ENCODE measurements at regions not wholly inside any gene's neighbourhood (a gene's known extent, or its start where the extent isn't known, plus 50 kb on each side); places are given as distances from the start of the nearest gene placed in this dataset.

DNA sequence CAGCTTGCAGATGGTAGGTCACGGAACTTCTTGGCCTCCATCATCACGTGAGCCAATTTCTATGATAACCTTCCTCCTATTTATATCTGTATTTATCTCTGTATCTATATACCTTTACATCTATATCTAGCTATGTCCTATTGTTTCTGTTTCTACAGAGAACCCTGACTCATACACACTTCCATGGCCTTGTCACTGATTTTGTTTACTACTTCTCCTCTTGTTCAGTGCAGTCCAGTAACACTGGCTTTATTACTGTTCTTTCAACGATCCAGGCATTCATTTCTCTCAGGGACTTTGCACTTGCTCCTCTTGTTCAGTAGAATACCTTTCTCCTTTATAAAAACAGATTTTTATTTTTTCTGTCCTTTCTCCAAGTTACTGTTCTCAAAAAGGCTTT, 937.0 kb upstream of the ALCAM start:
- POLR2A ChIA-PET (ENCODE audit: partially characterized antibody), result no interaction called here
- no peak overlapping the region for H2BK120ac ChIP-seq (replicated peaks; ENCODE audit: low read depth, low read length)
- no peaks in the 10 kb centered on the region for H3K23me2 ChIP-seq (ENCODE audit: low read depth, low read length)
- H3K4me2 ChIP-seq (ENCODE audit: insufficient read depth in 1 of 2, low read depth in 2 of 2, low read length in 2 of 2), result no peak overlapping the region
- DNase-seq (ENCODE audit: low read depth in 1 of 2, low spot score in 2 of 2) (no peak), FAIRE-seq (no peak)
- H4K8ac ChIP-seq (ENCODE audit: extremely low read depth, insufficient read depth, low read length), result no peak overlapping the region
- no peak overlapping the region for H3K14ac ChIP-seq (ENCODE audit: insufficient read length)
- no peak overlapping the region for H3K23ac ChIP-seq (ENCODE audit: insufficient read length)
- peak overlapping the region; percentile 48; the same call in 1 of the 2 replicates for H2BK20ac ChIP-seq (ENCODE audit: low read length)
- H3K4me3 ChIP-seq (ENCODE audit: extremely low read depth in 1 of 4, insufficient read depth in 2 of 4, low read depth in 3 of 4, low read length in 4 of 4), result no peak overlapping the region
- H4K91ac ChIP-seq (replicated peaks; ENCODE audit: insufficient read length, low read length), result no peak overlapping the region
- WGBS, 2 experiments (ENCODE audit: extremely low coverage in 1 of 2, insufficient coverage in 1 of 2, insufficient read length in 1 of 2, insufficient replicate concordance in 2 of 2, low coverage in 1 of 2, low lambda C conversion rate in 2 of 2, missing lambda C conversion rate in 1 of 2), result 91% methylated on average over 3 of the region's 3 CpGs; no CpG with 5 or more reads in 1 of the 2 experiments
- no peak overlapping the region for H3K18ac ChIP-seq (ENCODE audit: extremely low read depth, low read length)
- no peak overlapping the region for H3K27ac ChIP-seq (ENCODE audit: low read depth, low read length)
- no peaks in the 10 kb centered on the region for H3K79me2 ChIP-seq (ENCODE audit: control insufficient read depth in 1 of 2, insufficient read depth in 2 of 2, low read length in 2 of 2)
- H4K5ac ChIP-seq (ENCODE audit: insufficient read length, low read depth, low read length), result no peak overlapping the region
- H3K56ac ChIP-seq (replicated peaks; ENCODE audit: insufficient read length, low read depth, low read length), result no peak overlapping the region
- no peak overlapping the region for H2BK15ac ChIP-seq (ENCODE audit: low read length)
- no peaks in the 10 kb centered on the region for H3K79me1 ChIP-seq (ENCODE audit: low read depth, low read length)
- no peak overlapping the region for H3K9ac ChIP-seq (replicated peaks in 1 of 4; ENCODE audit: extremely low read depth in 1 of 4, low read depth in 3 of 4, low read length in 3 of 4)
- no peaks in the 10 kb centered on the region for H4K20me1 ChIP-seq (replicated peaks in 1 of 2; ENCODE audit: control insufficient read depth in 1 of 2, insufficient read depth in 2 of 2, low read length in 2 of 2)
- CTCF ChIA-PET (ENCODE audit: partially characterized antibody), result interaction anchor here (1.0 kb wide), 1 partner anchor 925 kb away, joined by 3 read pairs; no protein-coding TSS in a partner anchor
- H3K27me3 ChIP-seq (replicated peaks in 1 of 4; ENCODE audit: control insufficient read depth in 3 of 4, extremely low read depth in 1 of 4, insufficient read depth in 3 of 4, low read length in 3 of 4), result no peaks in the 10 kb centered on the region
- H2AFZ ChIP-seq (ENCODE audit: low read length), result no peak overlapping the region
- H2BK5ac ChIP-seq (ENCODE audit: low read depth, low read length), result no peak overlapping the region
- no peak overlapping the region for H2AK5ac ChIP-seq (ENCODE audit: low read depth, low read length)
- no peaks in the 10 kb centered on the region; a peak in 1 of 8 replicates for H3K36me3 ChIP-seq (ENCODE audit: control insufficient read depth in 2 of 4, insufficient read depth in 4 of 4, low read length in 3 of 4)
- H3K9me3 ChIP-seq (ENCODE audit: insufficient read depth in 2 of 2, low read depth in 1 of 2, low read length in 1 of 2), result peaks cover 0 to 2% of the 10 kb centered on the region in 2 experiments; a peak in 1 of 4 replicates
- no peaks in the 10 kb centered on the region; a peak in 1 of 7 replicates for H3K4me1 ChIP-seq (replicated peaks in 1 of 4; ENCODE audit: control insufficient read depth in 3 of 4, insufficient read depth in 4 of 4, low read length in 3 of 4)
- no peak overlapping the region for H2BK12ac ChIP-seq (ENCODE audit: low read depth, low read length)
- no peak overlapping the region for H3K4ac ChIP-seq (replicated peaks; ENCODE audit: insufficient read length, low read depth, low read length)
- TF ChIP-seq NRF1 (IDR thresholded peaks at IDR 0.05; ENCODE audit: low read depth, low read length) (no peak), SIRT6 (IDR thresholded peaks at IDR 0.05; ENCODE audit: low read length) (no peak), BRCA1 (IDR thresholded peaks at IDR 0.05; ENCODE audit: low read depth, low read length) (no peak), JUN (IDR thresholded peaks at IDR 0.05; ENCODE audit: low read depth, low read length) (no peak), SP1 (IDR thresholded peaks at IDR 0.05; ENCODE audit: low read depth, low read length) (no peak), ZNF274 (IDR thresholded peaks at IDR 0.05; ENCODE audit: borderline replicate concordance, extremely low read depth, low read length) (no peak), ASH2L (IDR thresholded peaks at IDR 0.05; ENCODE audit: low read length) (no peak), FOSL1 (IDR thresholded peaks at IDR 0.05; ENCODE audit: insufficient read depth, low read depth, low read length) (no peak), KDM1A (IDR thresholded peaks at IDR 0.05; ENCODE audit: borderline replicate concordance, low read length) (no peak), TBP (IDR thresholded peaks at IDR 0.05; ENCODE audit: low read depth, low read length) (no peak), RAD21 (IDR thresholded peaks at IDR 0.05 in 1 of 2, conservative IDR thresholded peaks at IDR 0.05 in 1 of 2; ENCODE audit: low read depth in 2 of 2, low read length in 2 of 2) (no peak)
- TF ChIP-seq, protein P1, sequence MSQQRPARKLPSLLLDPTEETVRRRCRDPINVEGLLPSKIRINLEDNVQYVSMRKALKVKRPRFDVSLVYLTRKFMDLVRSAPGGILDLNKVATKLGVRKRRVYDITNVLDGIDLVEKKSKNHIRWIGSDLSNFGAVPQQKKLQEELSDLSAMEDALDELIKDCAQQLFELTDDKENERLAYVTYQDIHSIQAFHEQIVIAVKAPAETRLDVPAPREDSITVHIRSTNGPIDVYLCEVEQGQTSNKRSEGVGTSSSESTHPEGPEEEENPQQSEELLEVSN (IDR thresholded peaks at IDR 0.05), result no peak
